Activated CD4-positive, alpha-beta T cell treated with anti-CD3 and anti-CD28 coated beads, Interleukin-2, amount 10 ng/mL, durations not matched to agents 24 days and 14 days (primary cell): ENCODE measurements at regions not wholly inside any gene's neighbourhood (a gene's known extent, or its start where the extent isn't known, plus 50 kb on each side); places are given as distances from the start of the nearest gene placed in this dataset.

Experiments
- DNase-seq: peaks from one replicate; pipeline ENCODE4 v3.0.0; 2022
- H3K27ac Mint-ChIP-seq: one replicate; pipeline ENCODE4 v1.8.0; 2022; ENCODE audit warnings: mild to moderate bottlenecking, mixed read lengths
- H3K27me3 Mint-ChIP-seq: one replicate; pipeline ENCODE4 v1.8.0; 2022; ENCODE audit warnings: mixed read lengths
- H3K36me3 Mint-ChIP-seq: one replicate; pipeline ENCODE4 v1.8.0; 2022; ENCODE audit warnings: low read depth, mild to moderate bottlenecking, mixed read lengths
- H3K4me1 Mint-ChIP-seq: one replicate; pipeline ENCODE4 v1.8.0; 2021; ENCODE audit warnings: mixed read lengths
- H3K4me3 Mint-ChIP-seq: one replicate; pipeline ENCODE4 v1.8.0; 2022; ENCODE audit warnings: mild to moderate bottlenecking, moderate library complexity, mixed read lengths
- H3K9me3 Mint-ChIP-seq: one replicate; pipeline ENCODE4 v1.8.0; 2021; ENCODE audit warnings: mixed read lengths
- intact Hi-C: fragments of 100-400 bp; cut with micrococcal nuclease; formaldehyde crosslinking; loops from one replicate; pipeline ENCODE4 v1.15.1; 2023

DNA sequence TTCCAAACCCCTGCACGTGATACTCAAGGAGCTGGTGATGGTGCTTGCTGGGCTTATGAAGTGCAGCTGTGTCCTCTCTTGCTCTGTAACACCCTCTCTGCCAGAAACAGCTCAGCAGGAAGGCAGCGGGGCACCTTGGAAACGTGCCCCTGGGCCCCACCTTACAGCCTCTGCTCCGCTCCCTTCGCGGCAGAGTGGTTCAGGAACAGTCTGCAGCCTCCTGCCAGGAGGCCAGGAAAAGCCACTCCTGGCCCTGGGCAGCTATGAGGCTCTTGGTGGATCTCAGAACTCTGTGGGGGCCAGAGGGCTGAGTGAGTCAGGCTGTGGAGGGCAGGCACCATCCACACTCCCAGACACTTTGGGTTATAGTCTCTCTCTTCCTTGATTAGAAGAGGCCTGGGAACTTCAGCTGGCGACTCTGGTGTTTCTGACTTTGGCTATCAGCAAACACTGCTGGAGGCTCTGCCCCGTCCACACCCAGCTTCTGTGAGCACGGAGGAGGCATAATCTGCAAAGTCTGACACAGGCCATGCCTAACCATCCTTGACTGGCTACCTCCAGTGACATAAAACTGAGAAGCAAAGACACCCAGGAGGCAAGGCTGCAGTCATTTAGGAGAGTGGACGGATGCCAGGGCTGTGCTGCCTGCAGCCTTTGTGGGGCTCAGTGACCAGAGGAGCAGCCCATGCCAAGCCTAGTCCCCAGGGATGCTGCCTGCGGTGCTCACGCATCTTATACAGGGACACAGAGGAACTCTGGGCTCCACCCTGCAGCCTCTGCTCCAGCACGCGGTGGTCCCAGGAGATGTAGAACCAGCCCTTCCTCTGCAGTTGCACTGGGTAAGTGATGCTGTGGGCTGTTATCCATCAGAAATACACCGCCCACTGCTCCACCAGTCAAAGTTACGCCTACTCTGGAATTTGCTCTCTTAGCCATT lies 65.3 kb downstream of the METRNL start:
- Mint-ChIP-seq H3K9me3 (peaks cover 4% of the 10 kb centered on the region), H3K27me3 (peaks cover 24% of the 10 kb centered on the region), H3K4me1 (peaks cover 16% of the 10 kb centered on the region), H3K36me3 (no peaks in the 10 kb centered on the region), H3K27ac (no peak overlapping the region), H3K4me3 (no peak overlapping the region)
- peak; percentile 47 for DNase-seq
- intact Hi-C loops, result no loop called here

DNA sequence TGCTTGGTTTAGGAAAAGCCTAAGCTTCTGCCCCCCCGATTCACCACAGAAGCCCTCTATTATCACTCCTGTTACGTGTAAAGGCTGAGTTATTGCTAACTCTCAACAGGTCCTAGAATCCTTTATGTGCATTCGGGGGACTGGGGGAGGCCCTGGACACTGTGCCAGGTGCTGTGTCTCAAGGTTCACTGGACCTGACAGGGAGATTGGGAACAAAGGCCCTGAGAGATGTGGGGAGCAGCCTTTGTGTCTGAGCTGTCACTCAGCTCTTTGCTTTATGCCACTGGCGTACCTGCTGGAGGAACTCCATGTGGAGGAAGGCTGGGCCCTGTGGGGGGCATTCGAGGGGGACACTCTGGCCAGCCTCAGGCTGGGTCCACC lies 65.9 kb downstream of the METRNL start:
- intact Hi-C loops, result no loop called here
- no peaks in the 10 kb centered on the region for H3K36me3 Mint-ChIP-seq
- H3K27me3 Mint-ChIP-seq, result peaks cover 23% of the 10 kb centered on the region
- H3K4me3 Mint-ChIP-seq, result no peak overlapping the region
- peaks cover 16% of the 10 kb centered on the region for H3K4me1 Mint-ChIP-seq
- peaks cover 4% of the 10 kb centered on the region for H3K9me3 Mint-ChIP-seq
- peak; percentile 50 for DNase-seq
- H3K27ac Mint-ChIP-seq, result no peak overlapping the region

DNA sequence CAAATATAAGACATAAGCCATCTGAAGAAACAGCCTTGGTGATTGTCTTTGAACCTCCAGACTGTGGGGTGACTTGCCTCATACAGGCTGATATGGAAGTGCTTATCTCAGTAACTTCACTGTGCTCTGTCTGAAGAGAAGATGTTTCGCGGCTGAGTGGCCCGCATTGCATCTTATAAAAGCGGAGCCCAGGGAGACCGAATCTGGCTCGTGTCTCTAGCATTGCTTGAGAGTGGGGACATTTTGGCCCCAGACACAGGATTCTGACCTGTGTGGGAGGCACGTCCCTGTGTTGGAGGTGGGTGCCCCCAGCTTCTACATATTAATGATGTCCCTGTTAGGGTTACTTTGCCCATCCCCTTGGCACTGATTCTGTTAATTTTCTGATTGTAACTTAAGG lies 66.4 kb downstream of the METRNL start:
- H3K9me3 Mint-ChIP-seq, result peaks cover 4% of the 10 kb centered on the region
- no peaks in the 10 kb centered on the region for H3K36me3 Mint-ChIP-seq
- peak; percentile 50 for DNase-seq
- H3K27me3 Mint-ChIP-seq, result peaks cover 18% of the 10 kb centered on the region
- peaks cover 16% of the 10 kb centered on the region for H3K4me1 Mint-ChIP-seq
- intact Hi-C loops, result no loop called here
- H3K4me3 Mint-ChIP-seq, result no peak overlapping the region
- no peak overlapping the region for H3K27ac Mint-ChIP-seq

DNA sequence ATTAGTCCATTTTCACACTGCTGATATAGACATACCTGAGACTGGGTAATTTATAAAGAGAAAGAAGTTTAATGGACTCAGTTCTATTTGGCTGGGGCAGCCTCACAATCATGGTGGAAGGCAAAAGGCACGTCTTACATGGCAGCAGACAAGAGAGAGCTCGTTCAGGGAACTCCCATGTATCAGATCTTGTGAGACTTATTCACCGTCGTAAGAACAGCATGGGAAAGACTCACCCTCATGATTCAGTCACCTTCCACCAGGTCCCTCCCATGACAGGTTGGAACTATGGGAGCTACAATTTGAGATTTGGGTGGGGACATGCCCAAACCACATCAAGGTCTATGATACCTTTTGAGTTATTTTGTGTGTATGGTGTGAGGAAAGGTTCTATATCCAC lies 66.9 kb downstream of the METRNL start:
- DNase-seq, result peak; percentile 48
- intact Hi-C loops, result no loop called here
- Mint-ChIP-seq H3K4me3 (no peak overlapping the region), H3K27me3 (peaks cover 15% of the 10 kb centered on the region), H3K36me3 (no peaks in the 10 kb centered on the region), H3K9me3 (peaks cover 4% of the 10 kb centered on the region), H3K4me1 (peaks cover 16% of the 10 kb centered on the region), H3K27ac (no peak overlapping the region)

DNA sequence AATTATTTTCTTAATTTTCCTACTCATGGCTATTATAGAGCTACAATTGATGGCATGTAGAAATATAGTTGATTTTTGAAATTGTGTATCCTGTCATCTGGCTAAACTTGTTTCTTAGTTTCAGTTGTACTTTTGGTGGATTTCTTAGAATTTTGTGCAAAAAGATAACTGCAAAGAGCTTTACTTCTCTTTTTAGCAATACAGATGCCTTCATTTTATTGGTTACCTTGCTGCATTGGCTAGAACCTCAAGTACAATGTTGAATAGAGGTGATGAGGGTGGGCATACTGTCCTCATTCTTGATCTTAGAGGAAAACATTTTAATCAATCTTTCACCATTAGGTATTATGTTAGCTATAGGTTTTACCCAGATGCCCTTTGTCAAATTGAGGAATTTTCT lies 67.9 kb downstream of the METRNL start:
- Mint-ChIP-seq H3K27me3 (peaks cover 7% of the 10 kb centered on the region), H3K27ac (no peak overlapping the region), H3K4me1 (peaks cover 16% of the 10 kb centered on the region), H3K36me3 (no peaks in the 10 kb centered on the region), H3K9me3 (peaks cover under 1% of the 10 kb centered on the region), H3K4me3 (no peak overlapping the region)
- peak; percentile 44 for DNase-seq
- intact Hi-C loops, result no loop called here

DNA sequence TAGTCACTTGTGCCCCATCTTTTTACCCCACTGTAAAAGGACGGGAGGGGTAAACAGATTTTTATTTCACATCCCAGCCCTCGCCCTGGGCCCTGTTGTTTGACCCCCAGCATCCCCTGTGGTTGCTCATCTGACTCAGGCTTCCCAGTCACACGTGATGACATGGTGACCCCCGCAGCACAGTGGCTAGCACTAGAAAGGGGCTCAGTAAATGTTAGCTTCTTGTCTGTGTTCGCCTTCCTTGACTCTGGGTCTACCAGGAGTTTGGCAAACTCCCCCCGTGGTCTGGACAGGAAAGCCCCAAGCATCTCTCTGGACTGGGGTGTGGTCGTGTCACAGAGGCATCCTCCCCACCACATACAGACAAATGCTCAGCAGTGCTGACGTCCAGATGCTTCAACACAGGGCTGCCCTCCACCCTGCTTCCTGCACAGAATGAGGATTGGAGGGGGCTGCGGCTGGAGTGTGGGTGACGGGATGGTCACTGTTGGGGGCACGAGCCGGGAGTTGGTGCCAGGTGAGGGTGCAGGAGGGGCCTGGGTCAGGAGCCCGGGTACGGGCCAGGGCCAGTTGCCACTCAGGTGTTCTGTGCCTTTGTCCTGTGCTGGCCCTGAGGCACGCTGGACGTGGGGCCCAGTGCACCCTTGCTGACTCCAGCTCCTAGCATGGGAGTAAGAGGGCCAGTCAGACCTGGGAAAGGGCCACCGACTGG lies 69.1 kb downstream of the METRNL start:
- Mint-ChIP-seq H3K27ac (no peak overlapping the region), H3K4me3 (no peak overlapping the region), H3K9me3 (no peaks in the 10 kb centered on the region), H3K36me3 (no peaks in the 10 kb centered on the region), H3K27me3 (peaks cover 3% of the 10 kb centered on the region), H3K4me1 (peaks cover 16% of the 10 kb centered on the region)
- peak; percentile 50 for DNase-seq
- intact Hi-C loops, result no loop called here

DNA sequence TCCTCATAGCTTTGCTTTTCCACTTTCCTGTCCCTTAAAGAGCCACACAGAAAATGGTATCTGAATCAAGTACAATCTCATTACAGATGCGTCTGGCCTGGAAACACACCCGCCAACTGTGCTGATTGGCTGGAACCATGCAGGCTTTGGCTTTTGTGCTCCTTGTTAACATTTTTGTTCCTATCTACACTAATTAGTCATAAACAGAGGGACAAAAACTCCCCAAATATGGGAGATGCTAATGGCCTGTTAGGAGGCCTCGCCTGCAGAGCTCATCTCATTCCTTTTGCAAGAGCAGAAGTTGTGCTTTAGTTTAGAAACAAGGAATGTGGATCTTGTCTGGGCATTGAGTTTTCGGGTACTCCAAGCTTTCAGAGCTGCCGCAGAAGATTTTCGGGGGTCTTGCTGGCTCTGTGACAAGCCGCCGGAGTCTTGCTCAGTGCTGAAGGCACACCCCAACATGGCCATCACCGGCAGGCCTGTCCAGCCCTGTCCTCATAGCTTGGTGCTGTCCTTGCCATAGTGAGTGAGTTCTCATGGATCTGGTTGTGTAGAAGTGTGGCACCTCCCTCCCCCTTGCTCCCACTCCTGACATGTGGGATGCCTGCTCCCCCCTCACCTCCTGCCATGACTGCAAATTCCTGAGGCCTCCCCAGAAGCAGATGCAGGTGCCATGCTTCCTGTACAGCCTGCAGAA lies 69.8 kb downstream of the METRNL start:
- Mint-ChIP-seq H3K4me1 (peaks cover 16% of the 10 kb centered on the region), H3K27me3 (peaks cover under 1% of the 10 kb centered on the region), H3K4me3 (no peak overlapping the region), H3K27ac (no peak overlapping the region), H3K36me3 (no peaks in the 10 kb centered on the region), H3K9me3 (no peaks in the 10 kb centered on the region)
- intact Hi-C loops, result no loop called here
- no peak for DNase-seq

DNA sequence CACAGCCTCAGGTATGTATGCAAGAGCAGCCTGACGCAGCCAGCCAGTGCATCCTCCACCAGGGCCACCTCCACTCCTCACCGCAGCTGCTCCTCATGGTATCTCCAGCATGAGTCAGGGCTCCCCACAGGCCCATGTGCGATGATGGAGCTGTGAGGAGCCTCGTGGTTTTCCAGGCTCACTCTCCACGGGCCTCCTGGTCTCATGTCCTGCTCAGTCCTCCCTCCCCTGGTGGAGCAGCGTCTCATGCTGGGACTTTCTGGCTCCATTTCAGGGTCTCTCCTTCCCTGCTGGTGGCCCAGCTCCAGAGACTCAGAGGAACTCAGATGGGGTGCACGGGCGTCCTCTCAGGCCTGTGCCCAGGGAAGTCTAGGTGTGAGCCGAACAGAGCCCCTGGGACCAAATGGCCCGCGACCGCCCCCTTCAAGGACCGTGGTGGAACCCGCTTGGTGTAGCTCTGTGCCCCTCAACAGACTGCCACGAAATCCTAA lies 70.4 kb downstream of the METRNL start:
- Mint-ChIP-seq H3K9me3 (no peaks in the 10 kb centered on the region), H3K27me3 (no peaks in the 10 kb centered on the region), H3K27ac (no peak overlapping the region), H3K4me3 (no peak overlapping the region), H3K4me1 (peaks cover 16% of the 10 kb centered on the region), H3K36me3 (no peaks in the 10 kb centered on the region)
- intact Hi-C loops, result no loop called here
- DNase-seq, result peak; percentile 47

DNA sequence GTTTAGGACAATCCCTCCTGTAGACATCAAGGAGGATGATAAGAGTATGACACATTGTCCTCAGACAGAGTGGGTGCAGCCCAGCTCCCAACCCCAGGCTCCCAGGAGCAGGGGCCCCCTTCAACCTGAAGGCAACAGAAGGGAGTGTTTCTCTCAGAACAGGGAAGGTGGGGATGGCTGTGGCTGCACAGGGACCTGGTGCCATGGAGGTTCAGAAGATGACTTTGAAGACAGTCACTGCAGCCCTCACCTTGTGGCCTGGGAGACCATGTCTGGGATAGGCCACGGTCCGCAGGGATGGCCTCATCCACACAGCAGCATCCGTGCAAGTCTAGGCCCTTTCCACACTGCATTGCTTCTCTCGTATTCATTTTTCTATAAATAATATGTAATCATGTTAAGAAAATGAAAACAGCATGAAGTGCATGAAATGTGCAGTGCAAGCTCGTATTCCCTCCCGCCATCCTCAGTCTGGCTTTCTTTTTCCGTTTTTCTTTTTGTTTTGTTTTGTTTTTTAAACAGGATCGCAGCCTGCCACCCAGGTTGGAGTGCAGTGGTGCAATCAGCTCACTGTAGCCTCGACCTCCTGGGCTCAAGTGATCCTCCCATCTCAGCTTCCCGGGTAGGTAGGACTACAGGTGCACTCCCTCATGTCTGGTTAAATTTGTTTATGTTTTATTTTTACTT lies 71.1 kb downstream of the METRNL start:
- no peaks in the 10 kb centered on the region for H3K9me3 Mint-ChIP-seq
- H3K4me1 Mint-ChIP-seq, result peaks cover 19% of the 10 kb centered on the region
- H3K36me3 Mint-ChIP-seq, result no peaks in the 10 kb centered on the region
- intact Hi-C loops, result no loop called here
- DNase-seq, result peak; percentile 44
- no peak overlapping the region for H3K27ac Mint-ChIP-seq
- no peak overlapping the region for H3K4me3 Mint-ChIP-seq
- H3K27me3 Mint-ChIP-seq, result no peaks in the 10 kb centered on the region

DNA sequence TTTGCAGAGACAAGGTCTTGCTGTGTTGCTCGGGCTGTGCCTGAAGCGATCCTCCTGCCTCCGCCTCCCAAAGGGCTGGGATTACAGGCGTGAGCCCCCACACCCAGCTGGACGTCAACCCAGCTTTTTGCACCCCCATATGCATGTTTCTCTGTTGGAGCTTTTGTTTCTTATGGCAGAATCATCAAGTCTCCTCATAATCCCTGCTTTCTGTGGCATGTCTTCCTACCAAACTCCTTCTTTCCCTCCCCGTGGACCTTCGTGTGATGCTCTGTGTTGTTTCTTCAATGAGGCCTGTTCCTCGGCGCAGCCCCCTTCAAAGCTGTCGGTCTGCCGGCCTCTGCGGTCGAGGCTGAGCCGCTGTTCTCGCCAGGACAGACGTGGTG lies 71.6 kb downstream of the METRNL start:
- peaks cover 20% of the 10 kb centered on the region for H3K4me1 Mint-ChIP-seq
- DNase-seq, result peak; percentile 29
- no peak overlapping the region for H3K4me3 Mint-ChIP-seq
- H3K27me3 Mint-ChIP-seq, result peaks cover 2% of the 10 kb centered on the region
- intact Hi-C loops, result no loop called here
- H3K27ac Mint-ChIP-seq, result no peak overlapping the region
- no peaks in the 10 kb centered on the region for H3K9me3 Mint-ChIP-seq
- no peaks in the 10 kb centered on the region for H3K36me3 Mint-ChIP-seq

DNA sequence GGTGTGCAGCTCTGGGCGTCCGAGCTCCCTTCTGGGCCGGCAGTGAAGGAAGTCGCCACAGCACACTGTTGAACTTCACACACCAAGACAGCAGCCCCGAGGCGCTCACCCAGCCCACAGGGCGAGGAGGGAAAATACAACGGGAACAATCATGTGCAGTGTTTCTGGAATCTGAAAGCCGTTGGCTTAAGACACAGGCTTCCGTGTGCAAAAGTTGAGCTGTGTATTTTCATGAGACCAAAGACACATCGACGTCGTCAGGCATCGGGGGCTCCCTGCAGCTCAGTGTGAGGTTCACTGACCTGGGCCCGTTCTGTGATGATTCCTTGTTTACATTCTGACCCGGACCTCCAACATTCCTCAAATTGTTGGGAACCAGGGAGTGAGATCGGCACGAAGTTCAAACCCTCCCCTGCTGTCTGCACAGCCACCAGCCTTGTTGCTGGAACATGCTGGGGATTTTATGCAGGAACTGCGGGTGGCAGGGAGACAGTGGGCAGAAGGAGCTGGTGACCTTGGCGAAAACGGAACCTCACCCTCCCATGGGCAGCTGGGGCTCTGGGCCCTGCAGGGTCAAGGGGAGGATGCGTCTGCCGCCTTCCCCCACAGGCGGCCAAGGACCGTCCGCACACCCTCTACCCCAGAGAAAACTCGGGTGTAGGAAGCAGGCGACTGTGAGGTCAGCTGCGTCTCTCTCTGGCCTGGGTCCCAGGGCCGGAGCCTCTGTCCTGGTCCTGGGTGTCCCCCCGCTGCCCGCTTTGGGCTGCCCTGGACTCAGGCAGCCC lies 72.2 kb downstream of the METRNL start:
- H3K4me3 Mint-ChIP-seq, result no peak overlapping the region
- no peaks in the 10 kb centered on the region for H3K36me3 Mint-ChIP-seq
- no peaks in the 10 kb centered on the region for H3K9me3 Mint-ChIP-seq
- H3K27me3 Mint-ChIP-seq, result peaks cover 7% of the 10 kb centered on the region
- H3K4me1 Mint-ChIP-seq, result peaks cover 20% of the 10 kb centered on the region
- intact Hi-C loops, result no loop called here
- no peak overlapping the region for H3K27ac Mint-ChIP-seq
- DNase-seq, result no peak

DNA sequence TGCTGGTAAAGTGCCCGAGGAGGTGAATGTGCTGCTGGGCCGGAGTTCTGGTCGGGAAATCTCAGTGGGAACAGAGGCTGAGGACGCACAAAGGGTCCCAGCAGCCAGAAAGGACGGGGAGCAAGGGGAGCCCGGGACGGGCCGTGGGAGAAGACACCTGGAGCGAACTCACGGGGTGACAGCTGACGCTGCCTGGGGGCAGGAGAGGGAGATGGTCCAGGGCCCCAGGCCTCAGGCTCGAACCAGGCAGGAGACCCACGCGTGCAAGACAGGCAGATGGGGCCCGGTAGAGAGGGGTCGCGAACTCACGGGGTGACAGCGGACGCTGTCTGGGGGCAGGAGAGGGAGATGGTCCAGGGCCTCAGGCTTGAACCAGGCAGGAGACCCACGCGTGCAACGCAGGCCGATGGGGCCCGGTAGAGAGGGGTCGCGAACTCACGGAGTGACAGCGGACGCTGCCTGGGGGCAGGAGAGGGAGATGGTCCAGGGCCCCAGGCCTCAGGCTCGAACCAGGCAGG lies 72.9 kb downstream of the METRNL start:
- H3K4me3 Mint-ChIP-seq, result no peak overlapping the region
- no peaks in the 10 kb centered on the region for H3K9me3 Mint-ChIP-seq
- H3K27ac Mint-ChIP-seq, result no peak overlapping the region
- no peaks in the 10 kb centered on the region for H3K36me3 Mint-ChIP-seq
- peaks cover 13% of the 10 kb centered on the region for H3K4me1 Mint-ChIP-seq
- peaks cover 7% of the 10 kb centered on the region for H3K27me3 Mint-ChIP-seq
- DNase-seq, result no peak
- intact Hi-C loops, result no loop called here
